GM23248 (cell line): ENCODE measurements at regions not wholly inside any gene's neighbourhood (a gene's known extent, or its start where the extent isn't known, plus 50 kb on each side); places are given as distances from the start of the nearest gene placed in this dataset.
A peak's percentile ranks its signal among the peaks of the same experiment; 100 is the strongest.

Experiments used
- DNase-seq: peaks from one replicate; pipeline ENCODE4 v3.0.0-alpha.2; 2015
- H2AFZ ChIP-seq: fragments of 200-600 bp; sonication (generic); 2 replicates; pipeline ENCODE4 v1.6.1; 2016; ENCODE audit warnings: antibody characterized with exemption
- H3F3A ChIP-seq: fragments of 200-600 bp; sonication (generic); 2 replicates; pipeline ENCODE4 v1.6.1; 2016; ENCODE audit warnings: mild to moderate bottlenecking, antibody characterized with exemption, mixed run types; ENCODE audit not compliant: insufficient read depth
- H3K27ac ChIP-seq: fragments of 200-600 bp; sonication (generic); 2 replicates; pipeline ENCODE4 v1.5.1; 2016; ENCODE audit warnings: mild to moderate bottlenecking
- H3K27me3 ChIP-seq: fragments of 200-600 bp; sonication (generic); replicated peaks from 2 replicates; pipeline ENCODE4 v1.6.1; 2016; ENCODE audit warnings: mild to moderate bottlenecking; ENCODE audit not compliant: insufficient read depth
- H3K36me3 ChIP-seq: fragments of 200-600 bp; sonication (generic); 2 replicates; pipeline ENCODE4 v1.6.1; 2016; ENCODE audit warnings: low read depth, mild to moderate bottlenecking
- H3K4me1 ChIP-seq: fragments of 200-600 bp; sonication (generic); 2 replicates; pipeline ENCODE4 v1.6.1; 2016; ENCODE audit warnings: mild to moderate bottlenecking; ENCODE audit not compliant: insufficient read depth
- H3K4me2 ChIP-seq: fragments of 200-600 bp; sonication (generic); one replicate; pipeline ENCODE4 v1.6.1; 2016; ENCODE audit warnings: mild to moderate bottlenecking; ENCODE audit not compliant: unreplicated experiment
- H3K4me3 ChIP-seq: fragments of 200-600 bp; sonication (generic); 2 replicates; pipeline ENCODE4 v1.5.1; 2016; ENCODE audit warnings: mild to moderate bottlenecking
- H3K79me2 ChIP-seq: fragments of 200-600 bp; sonication (generic); 2 replicates; pipeline ENCODE4 v1.6.1; 2016; ENCODE audit warnings: mild to moderate bottlenecking; ENCODE audit not compliant: insufficient read depth
- H3K9ac ChIP-seq: fragments of 200-600 bp; sonication (generic); 2 replicates; pipeline ENCODE4 v1.6.1; 2016; ENCODE audit warnings: mild to moderate bottlenecking
- H3K9me2 ChIP-seq: fragments of 200-600 bp; sonication (generic); 2 replicates; pipeline ENCODE4 v1.6.1; 2016; ENCODE audit warnings: mixed run types, mild to moderate bottlenecking, moderate library complexity; ENCODE audit not compliant: insufficient read depth
- H3K9me3 ChIP-seq: fragments of 200-600 bp; sonication (generic); one replicate; pipeline ENCODE4 v1.6.1; 2017; ENCODE audit warnings: low read depth
- H4K20me1 ChIP-seq: fragments of 200-600 bp; sonication (generic); 2 replicates; pipeline ENCODE4 v1.6.0; 2016; ENCODE audit not compliant: insufficient read depth
- EZH2 ChIP-seq: fragments of 200-600 bp; sonication (generic); IDR thresholded peaks from 2 replicates; pipeline ENCODE4 v1.6.1; 2018; ENCODE audit warnings: antibody characterized with exemption, mild to moderate bottlenecking; ENCODE audit not compliant: insufficient read depth, poor library complexity, severe bottlenecking
- EZH2phosphoT487 ChIP-seq: fragments of 200-600 bp; sonication (generic); IDR thresholded peaks from 2 replicates; pipeline ENCODE4 v1.6.1; 2018; ENCODE audit warnings: antibody characterized with exemption, moderate library complexity, mild to moderate bottlenecking, low read depth; ENCODE audit not compliant: insufficient read depth
- WGBS, 2 experiments: methylation state at CpG; one replicate each; pipeline ENCODE4 v1.1.6; 2015 to 2017; ENCODE audit warnings: low lambda C conversion rate in 2 of 2, low coverage in 1 of 2; ENCODE audit errors: missing lambda C conversion rate in 2 of 2; 5-methylcytosine and 5-hydroxymethylcytosine counted together
- in situ Hi-C: fragments of 300-500 bp; cut with MboI; formaldehyde crosslinking; loops from 2 replicates; pipeline ENCODE4 v1.15.0; 2020

GRCh38 chr13:75103976-75104375 lies 378.0 kb downstream of the TBC1D4 start:
- Histone ChIP-seq H3F3A (no peaks in the 10 kb centered on the region), H4K20me1 (no peaks in the 10 kb centered on the region), H3K27ac (no peak overlapping the region), H3K9me2 (no peaks in the 10 kb centered on the region), H2AFZ (no peak overlapping the region), H3K4me3 (no peak overlapping the region), H3K9ac (no peak overlapping the region), H3K9me3 (no peaks in the 10 kb centered on the region), H3K79me2 (no peaks in the 10 kb centered on the region), H3K4me1 (no peaks in the 10 kb centered on the region), H3K36me3 (no peaks in the 10 kb centered on the region), H3K4me2 (no peak overlapping the region), H3K27me3 (0 out of 2 replicates have a peak, but pooled peaks cover under 1% of the 10 kb centered on the region)
- no peak for DNase-seq
- in situ Hi-C loops = no loop called here
- TF ChIP-seq EZH2phosphoT487 (no peak), EZH2 (no peak)

GRCh38 chr13:75102001-75102716 lies 379.8 kb downstream of the TBC1D4 start:
- Histone ChIP-seq H3K27me3 (peaks cover 8% of the 10 kb centered on the region), H3F3A (no peaks in the 10 kb centered on the region), H3K79me2 (no peaks in the 10 kb centered on the region), H3K4me3 (no peak overlapping the region), H3K9ac (no peak overlapping the region), H3K27ac (no peak overlapping the region), H3K9me3 (no peaks in the 10 kb centered on the region), H3K36me3 (no peaks in the 10 kb centered on the region), H2AFZ (no peak overlapping the region), H4K20me1 (no peaks in the 10 kb centered on the region), H3K9me2 (no peaks in the 10 kb centered on the region), H3K4me1 (no peaks in the 10 kb centered on the region), H3K4me2 (no peak overlapping the region)
- in situ Hi-C loops = no loop called here
- peak; percentile 22 for DNase-seq
- 56 to 59% methylated on average over 5 of the region's 5 CpGs for WGBS, 2 experiments
- no peak for TF ChIP-seq EZH2
- no peak for TF ChIP-seq EZH2phosphoT487

GRCh38 chr13:75101348-75101747 lies 380.6 kb downstream of the TBC1D4 start:
- no peak overlapping the region for H3K4me2 ChIP-seq
- no peaks in the 10 kb centered on the region for H3K9me2 ChIP-seq
- no peak overlapping the region for H3K9ac ChIP-seq
- H3K36me3 ChIP-seq = no peaks in the 10 kb centered on the region
- no peak for DNase-seq
- no peaks in the 10 kb centered on the region for H4K20me1 ChIP-seq
- 83 to 100% methylated on average over 1 of the region's 1 CpG for WGBS, 2 experiments
- H3F3A ChIP-seq = no peaks in the 10 kb centered on the region
- in situ Hi-C loops = no loop called here
- TF ChIP-seq EZH2 (no peak), EZH2phosphoT487 (no peak)
- no peak overlapping the region for H3K27ac ChIP-seq
- no peaks in the 10 kb centered on the region for H3K4me1 ChIP-seq
- H3K9me3 ChIP-seq = no peaks in the 10 kb centered on the region
- H3K4me3 ChIP-seq = no peak overlapping the region
- H2AFZ ChIP-seq = no peak overlapping the region
- peaks cover 12% of the 10 kb centered on the region for H3K27me3 ChIP-seq
- H3K79me2 ChIP-seq = no peaks in the 10 kb centered on the region

- in situ Hi-C loops = no loop called here
- 48 to 54% methylated on average over 2 of the region's 2 CpGs for WGBS, 2 experiments
- Histone ChIP-seq H3K9me3 (no peaks in the 10 kb centered on the region), H3K9me2 (no peaks in the 10 kb centered on the region), H3F3A (no peaks in the 10 kb centered on the region), H4K20me1 (no peaks in the 10 kb centered on the region), H3K4me1 (no peaks in the 10 kb centered on the region), H3K27ac (no peak overlapping the region), H3K4me3 (no peak overlapping the region), H3K36me3 (no peaks in the 10 kb centered on the region), H3K9ac (no peak overlapping the region), H3K4me2 (no peak overlapping the region), H2AFZ (no peak overlapping the region), H3K27me3 (peaks cover 4% of the 10 kb centered on the region), H3K79me2 (no peaks in the 10 kb centered on the region)
- DNase-seq = no peak
- TF ChIP-seq EZH2 (no peak), EZH2phosphoT487 (no peak)
Measured at GRCh38 chr13:75092143-75092542, 389.8 kb downstream of the TBC1D4 start.
